Colonic mucosa (tissue), 4 donors: ENCODE measurements at regions not wholly inside any gene's neighbourhood (a gene's known extent, or its start where the extent isn't known, plus 50 kb on each side); places are given as distances from the start of the nearest gene placed in this dataset.

Experiments used
- DNase-seq: peaks from one replicate; pipeline ENCODE4 v3.0.0-alpha.2; 2020
- H3K27ac ChIP-seq: fragments of 200-600 bp; one replicate; pipeline ENCODE4 v1.8.0; 2021
- H3K27me3 ChIP-seq: fragments of 200-600 bp; one replicate; pipeline ENCODE4 v1.8.0; 2021
- H3K36me3 ChIP-seq: fragments of 200-600 bp; one replicate; pipeline ENCODE4 v1.8.0; 2021
- H3K4me1 ChIP-seq: fragments of 200-600 bp; one replicate; pipeline ENCODE4 v1.8.0; 2021; ENCODE audit warnings: mild to moderate bottlenecking
- H3K4me3 ChIP-seq: fragments of 200-600 bp; one replicate; pipeline ENCODE4 v1.8.0; 2021
- H3K9ac ChIP-seq, 2 donors: one replicate each; pipeline ENCODE4 v1.7.0; 2013; ENCODE audit warnings: control low read depth in 2 of 2, low read depth in 2 of 2, low read length in 2 of 2
- H3K9me3 ChIP-seq: fragments of 200-600 bp; one replicate; pipeline ENCODE4 v1.8.0; 2021
- CTCF ChIP-seq: fragments of 200-600 bp; IDR thresholded peaks from one replicate; pipeline ENCODE4 v1.8.0; 2022; ENCODE audit warnings: antibody characterized with exemption, mild to moderate bottlenecking
- intact Hi-C: fragments of 100-400 bp; cut with DNase I; formaldehyde crosslinking; loops from one replicate; pipeline ENCODE4 v1.14.1; 2022
- donor health status: healthy.
- donor health status: DM: no; HTN: no; CAD: no.
- donor health status: DM: no; HTN: no; CAD: no.

DNA sequence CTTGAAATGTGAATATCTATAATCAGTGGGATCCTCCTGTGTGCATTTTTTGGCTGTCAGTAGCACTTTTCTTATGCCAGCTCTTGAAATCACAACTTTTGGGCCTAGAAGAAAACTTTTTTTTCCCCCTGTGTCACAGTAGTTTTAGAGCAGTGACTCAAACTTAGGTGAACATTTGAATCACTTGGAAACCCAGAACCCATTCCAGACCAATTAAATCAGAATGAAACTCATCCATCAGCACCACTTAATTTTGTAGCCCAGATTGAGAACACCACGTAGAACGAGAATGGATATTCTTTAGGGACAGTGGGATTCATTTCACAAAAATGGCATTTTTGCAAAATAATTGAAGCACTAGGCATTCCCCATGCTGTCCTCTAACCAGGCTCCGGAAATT is 224.8 kb upstream of the NANOGP8 start:
- H3K4me1 ChIP-seq: peaks cover 4% of the 10 kb centered on the region
- intact Hi-C loops: no loop called here
- no peak for DNase-seq
- H3K27me3 ChIP-seq: no peaks in the 10 kb centered on the region
- no peak overlapping the region for H3K4me3 ChIP-seq
- TF ChIP-seq CTCF: no peak
- peak overlapping the region; percentile 81 for H3K27ac ChIP-seq
- H3K9ac ChIP-seq: no peak overlapping the region
- H3K36me3 ChIP-seq: no peaks in the 10 kb centered on the region
- H3K9me3 ChIP-seq: no peaks in the 10 kb centered on the region

DNA sequence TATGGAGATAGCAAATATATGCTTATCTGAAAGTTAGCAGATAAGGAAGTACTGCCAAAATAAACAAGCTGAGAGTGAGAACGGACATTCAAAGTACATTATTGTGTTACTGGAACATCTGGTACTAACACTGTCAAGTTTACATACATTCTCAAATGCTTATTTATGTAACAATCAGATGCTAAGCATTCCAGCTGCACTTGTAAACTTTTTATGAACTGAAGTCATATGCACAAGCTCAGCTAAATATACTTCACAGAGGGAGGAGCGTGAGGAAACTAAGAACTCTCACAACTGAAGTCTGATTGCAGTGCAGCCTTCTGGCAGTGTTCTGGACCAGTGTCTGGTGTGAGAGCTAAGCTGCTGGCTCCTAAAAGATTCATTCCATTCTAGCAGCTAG is 223.7 kb upstream of the NANOGP8 start:
- Histone ChIP-seq H3K4me1 (peaks cover 4% of the 10 kb centered on the region), H3K27me3 (no peaks in the 10 kb centered on the region), H3K9ac (peak overlapping the region in 1 of 2 donors; percentile 29), H3K36me3 (no peaks in the 10 kb centered on the region), H3K9me3 (no peaks in the 10 kb centered on the region), H3K27ac (peak overlapping the region; percentile 81), H3K4me3 (no peak overlapping the region)
- no peak for TF ChIP-seq CTCF
- DNase-seq: peak; percentile 34
- intact Hi-C loops: no loop called here

DNA sequence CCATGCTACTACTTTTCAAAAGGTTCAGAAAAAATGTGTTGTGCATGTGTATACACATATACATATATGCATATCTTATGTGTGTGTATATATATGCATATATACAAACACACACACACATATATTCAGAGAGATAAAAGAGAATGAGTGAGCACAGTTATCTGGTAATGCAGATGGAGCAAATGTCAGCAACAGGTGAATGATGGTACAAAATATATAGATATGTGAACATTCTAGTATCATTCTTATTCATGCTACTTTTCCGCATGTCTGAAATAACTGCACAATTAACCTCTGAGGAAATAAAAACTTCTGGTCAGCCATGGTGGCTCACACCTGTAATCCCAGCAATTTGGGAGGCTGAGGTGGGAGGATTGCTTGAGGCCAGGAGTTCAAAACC is 222.6 kb upstream of the NANOGP8 start:
- Histone ChIP-seq H3K4me1 (peaks cover 4% of the 10 kb centered on the region), H3K36me3 (no peaks in the 10 kb centered on the region), H3K27ac (peak overlapping the region; percentile 81), H3K27me3 (no peaks in the 10 kb centered on the region), H3K9ac (no peak overlapping the region), H3K9me3 (no peaks in the 10 kb centered on the region), H3K4me3 (no peak overlapping the region)
- intact Hi-C loops: no loop called here
- TF ChIP-seq CTCF: no peak
- no peak for DNase-seq

DNA sequence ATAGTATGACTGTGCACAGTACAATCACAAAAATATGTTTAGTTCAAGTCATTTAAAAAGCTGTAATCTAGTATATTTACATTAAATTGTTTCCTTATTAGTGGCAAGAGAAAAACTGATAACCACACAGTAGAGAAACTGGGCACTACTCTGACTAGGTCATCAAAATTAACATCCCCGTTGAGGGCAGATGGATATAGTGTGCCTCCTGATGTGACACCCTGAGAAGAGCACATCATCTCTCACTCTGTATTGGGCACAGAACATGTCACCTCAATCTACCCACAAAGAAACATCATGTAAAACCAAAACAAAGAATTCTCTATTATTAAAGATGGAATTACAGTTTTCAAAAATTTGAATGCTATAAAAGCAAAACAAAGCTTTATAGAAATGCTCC is 221.9 kb upstream of the NANOGP8 start:
- no peak for DNase-seq
- Histone ChIP-seq H3K9ac (peak overlapping the region in 1 of 2 donors; percentile 31), H3K4me1 (peaks cover 4% of the 10 kb centered on the region), H3K36me3 (no peaks in the 10 kb centered on the region), H3K4me3 (no peak overlapping the region), H3K27me3 (no peaks in the 10 kb centered on the region), H3K9me3 (no peaks in the 10 kb centered on the region), H3K27ac (peak overlapping the region; percentile 81)
- no peak for TF ChIP-seq CTCF
- intact Hi-C loops: no loop called here

GRCh38 chr15:35306361-35306981 is 221.4 kb upstream of the NANOGP8 start:
- Histone ChIP-seq H3K36me3 (no peaks in the 10 kb centered on the region), H3K4me1 (peaks cover 4% of the 10 kb centered on the region), H3K9me3 (no peaks in the 10 kb centered on the region), H3K27ac (peak overlapping the region; percentile 81), H3K9ac (peak overlapping the region in 1 of 2 donors; percentile 57), H3K27me3 (no peaks in the 10 kb centered on the region), H3K4me3 (no peak overlapping the region)
- TF ChIP-seq CTCF: no peak
- peak; percentile 73 for DNase-seq
- intact Hi-C loops: no loop called here
